ENCODE measurements at regions not wholly inside any gene's neighbourhood (a gene's known extent, or its start where the extent isn't known, plus 50 kb on each side); places are given as distances from the start of the nearest gene placed in this dataset.

- no TSS peak for BruUV-seq (replicated peaks)
- no peak overlapping the region for H2AFZ ChIP-seq
- H3K27me3 ChIP-seq (ENCODE audit: insufficient read depth, low read depth): no peaks in the 10 kb centered on the region
- intact Hi-C loops (cut with micrococcal nuclease; ENCODE audit: unreplicated experiment): no loop called here
- H3K27ac ChIP-seq: no peak overlapping the region
- ChIA-PET POLR2A (ENCODE audit: unreplicated experiment) (no interaction called here), CTCF (no interaction called here)
- H3K79me2 ChIP-seq (ENCODE audit: low read depth): no peaks in the 10 kb centered on the region
- TF ChIP-seq CTCF (conservative IDR thresholded peaks at IDR 0.05) (no peak), EZH2 (IDR thresholded peaks at IDR 0.05; ENCODE audit: low read depth) (no peak)
- H3F3A ChIP-seq (ENCODE audit: insufficient read depth, low read depth): peaks cover 13% of the 10 kb centered on the region; the same call in 1 of the 2 replicates
- no peaks in the 10 kb centered on the region for H3K9me2 ChIP-seq (ENCODE audit: insufficient read depth)
- no peaks in the 10 kb centered on the region for H3K36me3 ChIP-seq (ENCODE audit: low read depth)
- H3K4me1 ChIP-seq (replicated peaks; ENCODE audit: insufficient read depth): peaks cover 25% of the 10 kb centered on the region
- H4K20me1 ChIP-seq (ENCODE audit: insufficient read depth): no peaks in the 10 kb centered on the region
- no peak overlapping the region for H3K4me2 ChIP-seq
- no peak overlapping the region for H3K4me3 ChIP-seq
- no peaks in the 10 kb centered on the region for H3K9me3 ChIP-seq (ENCODE audit: insufficient read depth, low read depth)
- DNase-seq: no peak
Measured at GRCh38 chr2:43116988-43117387, 109.4 kb downstream of the ZFP36L2 start.

- no peaks in the 10 kb centered on the region for H4K20me1 ChIP-seq (ENCODE audit: insufficient read depth)
- TF ChIP-seq EZH2 (IDR thresholded peaks at IDR 0.05; ENCODE audit: low read depth) (no peak), CTCF (conservative IDR thresholded peaks at IDR 0.05) (no peak)
- H3K9me2 ChIP-seq (ENCODE audit: insufficient read depth): no peaks in the 10 kb centered on the region
- no peak overlapping the region for H2AFZ ChIP-seq
- H3K27ac ChIP-seq: no peak overlapping the region
- H3K4me1 ChIP-seq (replicated peaks; ENCODE audit: insufficient read depth): peaks cover 25% of the 10 kb centered on the region
- no peaks in the 10 kb centered on the region for H3K27me3 ChIP-seq (ENCODE audit: insufficient read depth, low read depth)
- no TSS peak for BruUV-seq (replicated peaks)
- intact Hi-C loops (cut with micrococcal nuclease; ENCODE audit: unreplicated experiment): no loop called here
- DNase-seq: no peak
- H3K4me2 ChIP-seq: no peak overlapping the region
- H3K36me3 ChIP-seq (ENCODE audit: low read depth): no peaks in the 10 kb centered on the region
- H3K4me3 ChIP-seq: no peak overlapping the region
- H3F3A ChIP-seq (ENCODE audit: insufficient read depth, low read depth): peaks cover 13% of the 10 kb centered on the region; the same call in 1 of the 2 replicates
- CTCF ChIA-PET: no interaction called here
- H3K9me3 ChIP-seq (ENCODE audit: insufficient read depth, low read depth): no peaks in the 10 kb centered on the region
- H3K79me2 ChIP-seq (ENCODE audit: low read depth): no peaks in the 10 kb centered on the region
- POLR2A ChIA-PET (ENCODE audit: unreplicated experiment): no interaction called here
Measured at GRCh38 chr2:43115881-43116280, 110.5 kb downstream of the ZFP36L2 start.

GRCh38 chr2:43114210-43114609, 112.2 kb downstream of the ZFP36L2 start:
- Histone ChIP-seq H3K4me1 (replicated peaks; ENCODE audit: insufficient read depth) (peaks cover 31% of the 10 kb centered on the region), H3K9me3 (ENCODE audit: insufficient read depth, low read depth) (no peaks in the 10 kb centered on the region), H3K27ac (no peak overlapping the region), H4K20me1 (ENCODE audit: insufficient read depth) (no peaks in the 10 kb centered on the region), H3F3A (ENCODE audit: insufficient read depth, low read depth) (peaks cover 13% of the 10 kb centered on the region; the same call in 1 of the 2 replicates), H2AFZ (no peak overlapping the region), H3K27me3 (ENCODE audit: insufficient read depth, low read depth) (no peaks in the 10 kb centered on the region), H3K4me3 (no peak overlapping the region), H3K4me2 (no peak overlapping the region), H3K36me3 (ENCODE audit: low read depth) (no peaks in the 10 kb centered on the region), H3K79me2 (ENCODE audit: low read depth) (no peaks in the 10 kb centered on the region), H3K9me2 (ENCODE audit: insufficient read depth) (no peaks in the 10 kb centered on the region)
- no TSS peak for BruUV-seq (replicated peaks)
- TF ChIP-seq EZH2 (IDR thresholded peaks at IDR 0.05; ENCODE audit: low read depth) (no peak), CTCF (conservative IDR thresholded peaks at IDR 0.05) (no peak)
- POLR2A ChIA-PET (ENCODE audit: unreplicated experiment): interaction anchor here (0.6 kb wide), 2 partner anchors 67 to 112 kb away, joined by 3 to 4 read pairs; partner anchors contain the start of gene ZFP36L2
- CTCF ChIA-PET: interaction anchor here (0.7 kb wide), 1 partner anchor 13 kb away, joined by 4 read pairs; no protein-coding TSS in a partner anchor
- DNase-seq: peak; percentile 47 to 74
- intact Hi-C loops (cut with micrococcal nuclease; ENCODE audit: unreplicated experiment): no loop called here

All from PC-9 (cell line).